ENCODE measurements at regions not wholly inside any gene's neighbourhood (a gene's known extent, or its start where the extent isn't known, plus 50 kb on each side); places are given as distances from the start of the nearest gene placed in this dataset.
"Not testable (repeated sequence)": the region's sequence is repeated elsewhere in the genome, so short reads cannot be mapped to it uniquely, and the experiment has no call there.

- intact Hi-C loops (cut with micrococcal nuclease), result no loop called here
These were observed 234.2 kb upstream of the FZD8 start for GRCh38 chr10:35876248-35876647.

GRCh38 chr10:35875016-35875676 lies 233.1 kb upstream of the FZD8 start:
- intact Hi-C loops (cut with micrococcal nuclease), result no loop called here

- intact Hi-C loops (cut with micrococcal nuclease), result no loop called here
These were observed 232.4 kb upstream of the FZD8 start for GRCh38 chr10:35874311-35875015.

GRCh38 chr10:35872671-35873070 lies 230.6 kb upstream of the FZD8 start:
- intact Hi-C loops (cut with micrococcal nuclease), result no loop called here

- intact Hi-C loops (cut with micrococcal nuclease), result no loop called here
These were observed 228.7 kb upstream of the FZD8 start for GRCh38 chr10:35870665-35871310.

GRCh38 chr10:35858676-35859283 lies 216.7 kb upstream of the FZD8 start:
- intact Hi-C loops (cut with micrococcal nuclease), result not testable (repeated sequence)

- intact Hi-C loops (cut with micrococcal nuclease), result no loop called here
These were observed 215.8 kb upstream of the FZD8 start for GRCh38 chr10:35857860-35858259.

- intact Hi-C loops (cut with micrococcal nuclease), result no loop called here
These were observed 213.3 kb upstream of the FZD8 start for GRCh38 chr10:35855155-35855947.

- intact Hi-C loops (cut with micrococcal nuclease), result no loop called here
These were observed 212.6 kb upstream of the FZD8 start for GRCh38 chr10:35854661-35855060.

GRCh38 chr10:35852721-35853120 lies 210.6 kb upstream of the FZD8 start:
- intact Hi-C loops (cut with micrococcal nuclease), result no loop called here

- intact Hi-C loops (cut with micrococcal nuclease), result no loop called here
These were observed 206.3 kb upstream of the FZD8 start for GRCh38 chr10:35848412-35848811.

- intact Hi-C loops (cut with micrococcal nuclease), result no loop called here
These were observed 202.6 kb upstream of the FZD8 start for GRCh38 chr10:35844686-35845085.

GRCh38 chr10:35843524-35844181 lies 201.6 kb upstream of the FZD8 start:
- intact Hi-C loops (cut with micrococcal nuclease), result no loop called here

- intact Hi-C loops (cut with micrococcal nuclease), result no loop called here
These were observed 196.0 kb upstream of the FZD8 start for GRCh38 chr10:35838054-35838453.

GRCh38 chr10:35835545-35835944 lies 193.4 kb upstream of the FZD8 start:
- intact Hi-C loops (cut with micrococcal nuclease), result no loop called here

- intact Hi-C loops (cut with micrococcal nuclease), result no loop called here
These were observed 192.9 kb upstream of the FZD8 start for GRCh38 chr10:35834877-35835494.

- intact Hi-C loops (cut with micrococcal nuclease), result no loop called here
These were observed 185.7 kb upstream of the FZD8 start for GRCh38 chr10:35827783-35828182.

GRCh38 chr10:35824704-35825103 lies 182.6 kb upstream of the FZD8 start:
- intact Hi-C loops (cut with micrococcal nuclease), result no loop called here

GRCh38 chr10:35822316-35822715 lies 180.2 kb upstream of the FZD8 start:
- intact Hi-C loops (cut with micrococcal nuclease), result no loop called here

GRCh38 chr10:35821339-35821911 lies 179.3 kb upstream of the FZD8 start:
- intact Hi-C loops (cut with micrococcal nuclease), result no loop called here

All from T-helper 2 cell treated with Interferon-gamma antibody and Interleukin-4, amounts not matched to agents 100 ng/mL and 5 ng/mL, for 36 hours (primary cell).